Astrocyte (in vitro differentiated cells and primary cell): ENCODE measurements at regions not wholly inside any gene's neighbourhood (a gene's known extent, or its start where the extent isn't known, plus 50 kb on each side); places are given as distances from the start of the nearest gene placed in this dataset.

Source experiments
- EZH2 ChIP-seq: IDR thresholded peaks from 2 replicates; pipeline ENCODE4 v1.6.1; 2012; ENCODE audit warnings: mild to moderate bottlenecking, low read length, inconsistent platforms; ENCODE audit not compliant: insufficient read depth
- TF ChIP-seq, protein P1 (sequence below): IDR thresholded peaks from 2 replicates; pipeline ENCODE4 v1.5.1; 2011; ENCODE audit warnings: low read depth, mild to moderate bottlenecking, inconsistent platforms, low read length, moderate library complexity; ENCODE audit not compliant: insufficient read depth

GRCh38 chr1:240001177-240001740 lies 90.4 kb upstream of the FMN2 start:
- TF ChIP-seq, protein P1, sequence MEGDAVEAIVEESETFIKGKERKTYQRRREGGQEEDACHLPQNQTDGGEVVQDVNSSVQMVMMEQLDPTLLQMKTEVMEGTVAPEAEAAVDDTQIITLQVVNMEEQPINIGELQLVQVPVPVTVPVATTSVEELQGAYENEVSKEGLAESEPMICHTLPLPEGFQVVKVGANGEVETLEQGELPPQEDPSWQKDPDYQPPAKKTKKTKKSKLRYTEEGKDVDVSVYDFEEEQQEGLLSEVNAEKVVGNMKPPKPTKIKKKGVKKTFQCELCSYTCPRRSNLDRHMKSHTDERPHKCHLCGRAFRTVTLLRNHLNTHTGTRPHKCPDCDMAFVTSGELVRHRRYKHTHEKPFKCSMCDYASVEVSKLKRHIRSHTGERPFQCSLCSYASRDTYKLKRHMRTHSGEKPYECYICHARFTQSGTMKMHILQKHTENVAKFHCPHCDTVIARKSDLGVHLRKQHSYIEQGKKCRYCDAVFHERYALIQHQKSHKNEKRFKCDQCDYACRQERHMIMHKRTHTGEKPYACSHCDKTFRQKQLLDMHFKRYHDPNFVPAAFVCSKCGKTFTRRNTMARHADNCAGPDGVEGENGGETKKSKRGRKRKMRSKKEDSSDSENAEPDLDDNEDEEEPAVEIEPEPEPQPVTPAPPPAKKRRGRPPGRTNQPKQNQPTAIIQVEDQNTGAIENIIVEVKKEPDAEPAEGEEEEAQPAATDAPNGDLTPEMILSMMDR = no peak
- TF ChIP-seq EZH2 = no peak
